Sigmoid colon (tissue), 6 donors: ENCODE measurements at regions not wholly inside any gene's neighbourhood (a gene's known extent, or its start where the extent isn't known, plus 50 kb on each side); places are given as distances from the start of the nearest gene placed in this dataset.
"Not testable (repeated sequence)": the region's sequence is repeated elsewhere in the genome, so short reads cannot be mapped to it uniquely, and the experiment has no call there.

Source experiments
- DNase-seq: peaks from one replicate; pipeline ENCODE4 v3.0.0-alpha.2; 2019
- H3K27ac ChIP-seq, 4 donors: fragments of 200-600 bp; sonication (generic); one replicate each; pipeline ENCODE4 v1.5.1; 2016 to 2019; ENCODE audit warnings: mild to moderate bottlenecking in 1 of 4
- H3K27me3 ChIP-seq, 3 donors: fragments of 200-600 bp; sonication (generic); one replicate each; pipeline ENCODE4 v1.5.1; 2019; ENCODE audit warnings: mild to moderate bottlenecking in 1 of 3
- H3K36me3 ChIP-seq, 4 donors: fragments of 200-600 bp; sonication (generic); one replicate each; pipeline ENCODE4 v1.5.1; 2016 to 2019
- H3K4me1 ChIP-seq, 4 donors: fragments of 200-600 bp; sonication (generic); one replicate each; pipeline ENCODE4 v1.5.1; 2017 to 2019
- H3K4me3 ChIP-seq, 4 donors: fragments of 200-600 bp; sonication (generic); one replicate each; pipeline ENCODE4 v1.5.1; 2017 to 2019; ENCODE audit warnings: mild to moderate bottlenecking in 2 of 4, moderate library complexity in 1 of 4
- H3K9me3 ChIP-seq, 4 donors: fragments of 200-600 bp in 3 of 4; sonication (generic) in 3 of 4; one replicate each; pipeline versions ENCODE4 v1.5.1 to v1.6.1; 2013 to 2019
- EP300 ChIP-seq, 4 donors: sonication (generic); formaldehyde crosslinking; IDR thresholded peaks; one replicate each; pipeline ENCODE4 v1.6.1; 2017; ENCODE audit warnings: antibody characterized with exemption in 4 of 4
- POLR2A ChIP-seq, 2 donors: fragments of 450-650 bp; IDR thresholded peaks; one replicate each; pipeline ENCODE4 v1.6.1; 2016; ENCODE audit warnings: antibody characterized with exemption in 2 of 2, mild to moderate bottlenecking in 2 of 2, moderate library complexity in 2 of 2
- POLR2AphosphoS5 ChIP-seq, 4 donors: sonication (generic); formaldehyde crosslinking; IDR thresholded peaks; one replicate each; pipeline ENCODE4 v1.6.1; 2017; ENCODE audit warnings: antibody characterized with exemption in 4 of 4
- WGBS, 2 donors: extraction: QIAGEN DNeasy Blood & Tissue Kit; methylation state at CpG; one replicate each; pipeline ENCODE4 v1.1.7; 2013; 5-methylcytosine and 5-hydroxymethylcytosine counted together
- intact Hi-C: fragments of 100-400 bp; cut with DNase I; formaldehyde crosslinking; loops from one replicate; pipeline ENCODE4 v1.15.1; 2023
- TF ChIP-seq, protein P1 (sequence below), 4 experiments: fragments of 450-650 bp in 3 of 4; fragments of 200-600 bp in 1 of 4; IDR thresholded peaks; one replicate each; pipeline ENCODE4 v1.5.1; 2016 to 2019; ENCODE audit warnings: antibody characterized with exemption in 4 of 4, mild to moderate bottlenecking in 3 of 4, moderate library complexity in 2 of 4
- donor health status: healthy with polysubstance abuse.
- donor health status: healthy.

DNA sequence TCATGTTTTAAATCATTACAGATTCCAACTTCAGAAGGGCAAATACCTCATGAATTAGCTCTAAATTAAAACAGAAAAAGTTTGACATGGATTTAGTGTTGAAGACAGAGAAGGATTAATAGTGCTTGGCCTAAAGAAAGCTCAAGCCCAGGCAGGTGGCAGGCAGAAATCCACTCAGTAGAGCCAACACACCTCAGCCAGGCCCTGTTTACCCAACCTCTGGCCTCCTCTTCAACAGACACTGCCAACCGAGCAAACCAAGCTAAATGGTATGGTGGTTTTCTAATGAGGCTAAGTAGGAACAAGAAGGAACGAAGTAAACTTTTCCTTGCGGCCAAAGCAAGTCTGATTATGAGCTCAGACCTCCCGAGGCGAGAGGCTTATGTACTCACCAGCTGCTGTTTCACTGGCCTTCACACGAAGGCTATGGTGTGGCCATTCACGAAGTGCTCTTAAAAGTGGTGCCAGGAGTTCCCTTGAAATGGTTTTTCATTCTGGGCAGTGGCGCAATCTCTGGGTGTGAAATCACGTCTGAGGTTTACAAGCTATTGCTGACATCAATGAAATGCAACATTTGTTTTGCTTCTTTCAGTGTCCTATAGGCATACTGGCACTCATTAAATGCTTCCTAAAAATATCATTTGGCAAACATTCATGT lies 124.1 kb upstream of the LGR5 start:
- TF ChIP-seq EP300 (IDR thresholded peaks at IDR 0.05), result no peak
- no peak for TF ChIP-seq POLR2AphosphoS5 (IDR thresholded peaks at IDR 0.05)
- TF ChIP-seq, protein P1, sequence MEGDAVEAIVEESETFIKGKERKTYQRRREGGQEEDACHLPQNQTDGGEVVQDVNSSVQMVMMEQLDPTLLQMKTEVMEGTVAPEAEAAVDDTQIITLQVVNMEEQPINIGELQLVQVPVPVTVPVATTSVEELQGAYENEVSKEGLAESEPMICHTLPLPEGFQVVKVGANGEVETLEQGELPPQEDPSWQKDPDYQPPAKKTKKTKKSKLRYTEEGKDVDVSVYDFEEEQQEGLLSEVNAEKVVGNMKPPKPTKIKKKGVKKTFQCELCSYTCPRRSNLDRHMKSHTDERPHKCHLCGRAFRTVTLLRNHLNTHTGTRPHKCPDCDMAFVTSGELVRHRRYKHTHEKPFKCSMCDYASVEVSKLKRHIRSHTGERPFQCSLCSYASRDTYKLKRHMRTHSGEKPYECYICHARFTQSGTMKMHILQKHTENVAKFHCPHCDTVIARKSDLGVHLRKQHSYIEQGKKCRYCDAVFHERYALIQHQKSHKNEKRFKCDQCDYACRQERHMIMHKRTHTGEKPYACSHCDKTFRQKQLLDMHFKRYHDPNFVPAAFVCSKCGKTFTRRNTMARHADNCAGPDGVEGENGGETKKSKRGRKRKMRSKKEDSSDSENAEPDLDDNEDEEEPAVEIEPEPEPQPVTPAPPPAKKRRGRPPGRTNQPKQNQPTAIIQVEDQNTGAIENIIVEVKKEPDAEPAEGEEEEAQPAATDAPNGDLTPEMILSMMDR (IDR thresholded peaks at IDR 0.05), result no peak
- no peak for TF ChIP-seq POLR2A (IDR thresholded peaks at IDR 0.05)
- no peaks in the 10 kb centered on the region for H3K27me3 ChIP-seq
- H3K9me3 ChIP-seq, result peaks cover 0 to 3% (median 3%) of the 10 kb centered on the region in 4 donors
- no peak overlapping the region for H3K27ac ChIP-seq
- intact Hi-C loops, result no loop called here
- no peak overlapping the region for H3K4me3 ChIP-seq
- H3K4me1 ChIP-seq, result no peaks in the 10 kb centered on the region
- 90 to 92% methylated on average over 9 of the region's 9 CpGs for WGBS, 2 donors
- H3K36me3 ChIP-seq, result no peaks in the 10 kb centered on the region
- no peak for DNase-seq

DNA sequence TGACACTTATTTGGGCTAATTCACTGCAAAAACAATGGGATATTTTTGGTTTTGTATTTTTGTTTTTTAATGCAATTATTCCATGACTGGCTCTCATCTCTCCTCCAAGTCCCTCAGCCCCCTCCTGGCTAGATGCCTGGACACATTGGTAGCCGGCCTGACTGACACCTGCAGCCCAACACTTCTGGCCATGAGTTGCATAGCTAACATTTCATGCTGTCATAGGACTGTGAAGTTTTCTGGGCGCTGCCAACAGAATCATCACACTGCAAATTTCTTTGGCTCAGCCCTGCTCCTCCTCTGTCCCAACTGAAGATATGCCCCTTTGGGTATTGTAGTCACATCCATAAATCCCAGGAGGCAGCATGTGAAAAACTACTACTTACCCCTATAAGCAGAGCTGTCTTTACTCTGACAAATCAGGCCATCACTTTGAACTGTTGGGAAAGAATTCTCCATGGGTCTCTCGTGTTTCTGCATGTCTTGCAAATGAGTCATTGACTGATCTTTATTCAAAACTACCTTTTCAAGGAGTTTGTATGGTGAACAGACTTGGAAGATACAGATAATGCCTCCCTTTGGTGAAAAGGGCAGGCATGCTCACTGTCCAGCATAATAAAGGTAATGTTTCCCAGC lies 126.7 kb upstream of the LGR5 start:
- Histone ChIP-seq H3K4me3 (no peak overlapping the region), H3K36me3 (no peaks in the 10 kb centered on the region), H3K4me1 (no peaks in the 10 kb centered on the region), H3K9me3 (no peaks in the 10 kb centered on the region), H3K27me3 (no peaks in the 10 kb centered on the region), H3K27ac (no peak overlapping the region)
- TF ChIP-seq, protein P1 (IDR thresholded peaks at IDR 0.05), result no peak
- TF ChIP-seq EP300 (IDR thresholded peaks at IDR 0.05) (no peak), POLR2A (IDR thresholded peaks at IDR 0.05) (no peak), POLR2AphosphoS5 (IDR thresholded peaks at IDR 0.05) (no peak)
- WGBS, 2 donors, result 76 to 84% methylated on average over 3 of the region's 3 CpGs
- DNase-seq, result no peak
- intact Hi-C loops, result no loop called here

GRCh38 chr12:71311611-71312010 lies 128.0 kb upstream of the LGR5 start:
- H3K4me1 ChIP-seq, H3K27ac ChIP-seq, H3K9me3 ChIP-seq, H3K36me3 ChIP-seq, intact Hi-C loops, H3K4me3 ChIP-seq, H3K27me3 ChIP-seq, DNase-seq: not testable (repeated sequence)
- WGBS, 2 donors, result 83 to 85% methylated on average over 4 of the region's 4 CpGs

GRCh38 chr12:71306808-71307207 lies 132.8 kb upstream of the LGR5 start:
- H3K9me3 ChIP-seq, result no peaks in the 10 kb centered on the region
- H3K4me1 ChIP-seq, result no peaks in the 10 kb centered on the region
- 72 to 83% methylated on average over 1 of the region's 1 CpG for WGBS, 2 donors
- H3K36me3 ChIP-seq, result no peaks in the 10 kb centered on the region
- intact Hi-C loops, result no loop called here
- no peak for TF ChIP-seq POLR2A (IDR thresholded peaks at IDR 0.05)
- TF ChIP-seq, protein P1 (IDR thresholded peaks at IDR 0.05), result no peak
- no peak for TF ChIP-seq POLR2AphosphoS5 (IDR thresholded peaks at IDR 0.05)
- TF ChIP-seq EP300 (IDR thresholded peaks at IDR 0.05), result no peak
- H3K4me3 ChIP-seq, result no peak overlapping the region
- H3K27me3 ChIP-seq, result no peaks in the 10 kb centered on the region
- no peak for DNase-seq
- H3K27ac ChIP-seq, result no peak overlapping the region

- no peaks in the 10 kb centered on the region for H3K36me3 ChIP-seq
- intact Hi-C loops, result no loop called here
- no peak for DNase-seq
- H3K4me3 ChIP-seq, result no peak overlapping the region
- H3K27ac ChIP-seq, result no peak overlapping the region
- H3K27me3 ChIP-seq, result no peaks in the 10 kb centered on the region
- H3K9me3 ChIP-seq, result no peaks in the 10 kb centered on the region
- H3K4me1 ChIP-seq, result no peaks in the 10 kb centered on the region
- no peak for TF ChIP-seq EP300 (IDR thresholded peaks at IDR 0.05)
- TF ChIP-seq, protein P1 (IDR thresholded peaks at IDR 0.05), result no peak
- TF ChIP-seq POLR2AphosphoS5 (IDR thresholded peaks at IDR 0.05), result no peak
- TF ChIP-seq POLR2A (IDR thresholded peaks at IDR 0.05), result no peak
- WGBS, 2 donors, result 95 to 98% methylated on average over 3 of the region's 3 CpGs
These were observed 135.3 kb upstream of the LGR5 start for GRCh38 chr12:71304306-71304705.
